GM21390 (cell line): ENCODE measurements at regions not wholly inside any gene's neighbourhood (a gene's known extent, or its start where the extent isn't known, plus 50 kb on each side); places are given as distances from the start of the nearest gene placed in this dataset.
"Not testable (repeated sequence)": the region's sequence is repeated elsewhere in the genome, so short reads cannot be mapped to it uniquely, and the experiment has no call there.

Experiments used
- ATAC-seq: cut with Tn5 transposase; IDR thresholded peaks from one replicate; pipeline ENCODE4 v1.9.1; 2021; ENCODE audit not compliant: unreplicated experiment

GRCh38 chr13:72586518-72586917, 140.9 kb downstream of the MZT1 start:
- ATAC-seq, result no peak

- no peak for ATAC-seq
These were observed 142.2 kb downstream of the MZT1 start for GRCh38 chr13:72585254-72585653.

GRCh38 chr13:72571191-72571590, 156.2 kb downstream of the MZT1 start:
- no peak for ATAC-seq

- ATAC-seq, result peak; percentile 63
These were observed 157.4 kb downstream of the MZT1 start for GRCh38 chr13:72570019-72570418.

GRCh38 chr13:72567566-72567965, 159.9 kb downstream of the MZT1 start:
- ATAC-seq, result no peak

GRCh38 chr13:72566526-72566925, 160.9 kb downstream of the MZT1 start:
- ATAC-seq, result no peak

GRCh38 chr13:72565893-72566292, 161.5 kb downstream of the MZT1 start:
- peak; percentile 51 for ATAC-seq

GRCh38 chr13:72562686-72563085, 164.7 kb downstream of the MZT1 start:
- ATAC-seq, result no peak

GRCh38 chr13:72561791-72562190, 165.6 kb downstream of the MZT1 start:
- no peak for ATAC-seq

GRCh38 chr13:72559716-72560115, 167.7 kb downstream of the MZT1 start:
- no peak for ATAC-seq

GRCh38 chr13:72556945-72557344, 170.5 kb downstream of the MZT1 start:
- no peak for ATAC-seq

- ATAC-seq, result no peak
These were observed 171.8 kb downstream of the MZT1 start for GRCh38 chr13:72555601-72556000.

GRCh38 chr13:72552731-72553130, 174.7 kb downstream of the MZT1 start:
- ATAC-seq, result no peak

- not testable (repeated sequence) for ATAC-seq
These were observed 181.5 kb downstream of the MZT1 start for GRCh38 chr13:72545895-72546294.

GRCh38 chr13:72545030-72545719, 182.3 kb downstream of the MZT1 start:
- no peak for ATAC-seq

GRCh38 chr13:72544042-72544441, 183.4 kb downstream of the MZT1 start:
- ATAC-seq, result no peak

- no peak for ATAC-seq
These were observed 185.2 kb downstream of the MZT1 start for GRCh38 chr13:72542241-72542640.

- no peak for ATAC-seq
These were observed 185.8 kb downstream of the MZT1 start for GRCh38 chr13:72541674-72542073.

GRCh38 chr13:72540881-72541280, 186.5 kb downstream of the MZT1 start:
- ATAC-seq, result no peak

- no peak for ATAC-seq
These were observed 187.5 kb downstream of the MZT1 start for GRCh38 chr13:72539925-72540324.

- ATAC-seq, result no peak
These were observed 189.6 kb downstream of the MZT1 start for GRCh38 chr13:72537782-72538181.

GRCh38 chr13:72537395-72537780, 190.0 kb downstream of the MZT1 start:
- no peak for ATAC-seq

GRCh38 chr13:72536714-72537394, 190.6 kb downstream of the MZT1 start:
- ATAC-seq, result no peak
